ENCODE measurements at regions not wholly inside any gene's neighbourhood (a gene's known extent, or its start where the extent isn't known, plus 50 kb on each side); places are given as distances from the start of the nearest gene placed in this dataset.

GRCh38 chr4:178316211-178316610 is 874.0 kb upstream of the AGA start:
- TF ChIP-seq POLR2A (IDR thresholded peaks at IDR 0.05; ENCODE audit: low read length) (no peak), GATA1 (IDR thresholded peaks at IDR 0.05; ENCODE audit: low read depth, low read length) (no peak)

Data from erythroblast (primary cell).